HG03378 (cell line): ENCODE measurements at regions not wholly inside any gene's neighbourhood (a gene's known extent, or its start where the extent isn't known, plus 50 kb on each side); places are given as distances from the start of the nearest gene placed in this dataset.

Experiments
- ATAC-seq: cut with Tn5 transposase; IDR thresholded peaks from one replicate; pipeline ENCODE4 v1.9.1; 2021; ENCODE audit warnings: mild to moderate bottlenecking, moderate library complexity; ENCODE audit not compliant: unreplicated experiment

GRCh38 chr13:79267560-79267959, 138.5 kb downstream of the RBM26 start:
- ATAC-seq = no peak

GRCh38 chr13:79258489-79258888, 147.6 kb downstream of the RBM26 start:
- ATAC-seq = peak; percentile 85

GRCh38 chr13:79246578-79246949, 159.5 kb downstream of the RBM26 start:
- peak; percentile 48 for ATAC-seq

DNA sequence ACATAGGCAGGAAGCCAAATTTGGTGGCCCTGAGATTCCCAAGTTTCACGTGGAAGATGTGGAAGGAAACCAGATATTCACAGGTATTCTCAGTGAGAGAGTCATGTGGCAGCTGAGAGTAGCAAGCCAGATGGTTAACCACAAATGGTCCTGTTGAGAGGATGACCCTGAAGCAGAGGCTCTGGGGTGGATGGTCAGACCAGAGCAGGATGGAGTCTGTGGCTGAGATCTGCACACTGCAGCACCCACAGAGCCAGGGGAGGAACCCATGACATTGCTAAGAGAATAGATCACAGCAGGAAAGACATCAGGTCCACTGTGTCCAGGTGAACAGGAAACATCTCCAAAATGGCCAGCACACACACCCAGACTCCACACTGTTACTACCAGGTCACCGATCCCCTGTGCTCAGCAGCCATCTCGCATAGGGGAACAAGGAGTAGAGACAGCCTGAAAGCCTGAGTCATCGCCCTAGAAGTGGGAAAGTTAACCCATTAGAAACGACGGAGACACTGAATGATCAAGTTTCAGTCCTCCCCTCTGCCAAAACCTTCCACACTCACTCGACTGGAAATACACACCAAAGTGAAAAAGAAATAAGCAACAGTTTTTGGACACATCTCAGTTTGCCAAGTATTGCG, 160.0 kb downstream of the RBM26 start:
- ATAC-seq = peak; percentile 66

DNA sequence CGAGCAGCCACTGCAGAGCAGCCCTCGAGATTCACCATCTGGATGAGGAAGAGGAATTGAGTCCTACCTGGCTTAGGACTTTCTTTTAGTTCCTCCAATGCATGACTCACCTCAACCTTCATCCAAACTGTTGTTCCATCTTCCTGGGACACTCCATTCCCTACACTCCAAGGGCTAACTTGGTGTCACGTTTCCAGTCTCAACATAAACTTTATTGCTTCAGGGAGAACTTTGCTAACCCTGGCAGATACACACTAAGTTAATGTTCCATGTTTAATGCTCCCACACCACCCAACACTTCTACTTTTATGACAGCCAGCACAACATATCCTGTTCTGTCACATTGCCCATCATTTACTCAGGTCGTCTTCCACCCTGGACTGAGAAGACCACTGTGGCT, 164.4 kb downstream of the RBM26 start:
- no peak for ATAC-seq

- ATAC-seq = no peak
These were observed 168.1 kb downstream of the RBM26 start for GRCh38 chr13:79237981-79238380.

- ATAC-seq = no peak
These were observed 174.2 kb downstream of the RBM26 start for GRCh38 chr13:79231887-79232286.

DNA sequence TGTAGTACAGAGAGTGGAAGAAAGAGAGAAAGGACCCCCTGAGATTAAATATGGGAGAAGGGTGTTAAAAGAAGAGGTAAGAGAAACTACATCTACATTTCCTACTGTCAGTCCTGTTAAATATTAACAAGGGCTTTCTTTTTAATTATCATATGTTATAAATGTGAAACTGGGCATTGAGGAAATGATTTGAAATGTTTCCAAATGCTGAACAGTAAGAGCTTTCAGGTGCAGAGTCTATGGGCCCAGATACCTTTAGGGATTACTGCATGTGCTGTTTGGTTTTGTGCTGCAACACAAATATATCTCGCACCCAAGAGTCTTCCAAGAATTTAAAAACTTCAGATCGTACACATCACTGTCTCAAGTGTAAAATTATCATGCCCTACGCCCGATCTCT, 176.3 kb downstream of the RBM26 start:
- no peak for ATAC-seq

GRCh38 chr13:79228972-79229371, 177.1 kb downstream of the RBM26 start:
- no peak for ATAC-seq

DNA sequence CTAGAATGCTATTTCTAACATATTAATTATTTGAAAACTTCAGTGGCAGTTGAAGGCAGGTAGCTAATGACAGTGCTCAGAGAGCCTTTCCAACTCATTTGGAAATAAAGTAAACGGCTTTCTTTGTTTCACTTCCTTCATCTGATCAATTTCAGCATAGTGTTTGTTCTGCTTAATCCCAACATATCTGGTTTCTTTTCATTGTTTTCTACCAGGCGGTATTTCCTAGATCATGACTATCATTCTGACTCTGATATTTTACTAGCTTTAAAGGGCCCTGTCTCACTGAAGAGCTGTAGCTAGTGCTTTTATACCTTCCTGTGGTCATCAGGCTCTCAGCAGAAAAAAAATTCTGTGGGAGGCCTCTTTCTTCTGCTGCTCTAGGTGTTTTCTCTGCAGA, 178.6 kb downstream of the RBM26 start:
- ATAC-seq = peak; percentile 92

DNA sequence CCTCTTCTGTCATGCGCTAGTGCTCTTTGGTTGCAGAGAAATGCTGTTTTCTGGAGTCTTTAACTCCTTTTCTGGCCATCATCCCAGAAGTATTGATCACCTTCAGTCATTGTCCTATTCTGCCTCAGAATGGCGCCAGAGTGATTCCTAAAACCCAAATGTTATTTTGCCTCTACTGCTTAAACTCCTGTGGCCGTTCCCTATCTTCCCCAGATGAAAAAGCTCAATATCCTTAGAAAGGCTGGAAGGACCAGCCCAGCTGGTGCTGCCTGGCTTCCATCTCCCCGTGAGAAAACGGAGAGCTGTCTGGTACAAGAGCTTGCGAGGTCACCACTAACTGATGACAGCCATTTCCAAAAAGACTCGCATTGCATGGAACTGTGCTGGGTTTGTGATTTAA, 179.1 kb downstream of the RBM26 start:
- ATAC-seq = peak; percentile 22

DNA sequence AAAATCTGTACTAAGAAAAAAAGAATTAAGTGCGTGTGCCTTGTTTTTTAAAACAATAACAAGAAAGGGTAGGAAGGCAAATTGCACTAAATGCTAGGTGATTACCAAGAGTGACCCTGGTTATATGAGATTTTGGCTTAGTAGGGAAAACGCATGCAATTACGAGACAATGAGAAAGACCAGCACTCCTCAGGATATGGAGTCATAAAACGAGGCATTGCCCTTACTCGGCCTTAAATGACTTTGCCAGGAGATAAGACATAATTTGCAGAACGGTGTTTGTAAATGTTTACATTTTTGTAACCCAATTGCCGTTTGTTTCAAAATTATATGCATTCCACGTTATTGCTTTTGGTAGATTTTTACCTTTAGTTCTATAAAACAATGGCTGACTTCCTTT, 179.8 kb downstream of the RBM26 start:
- no peak for ATAC-seq

DNA sequence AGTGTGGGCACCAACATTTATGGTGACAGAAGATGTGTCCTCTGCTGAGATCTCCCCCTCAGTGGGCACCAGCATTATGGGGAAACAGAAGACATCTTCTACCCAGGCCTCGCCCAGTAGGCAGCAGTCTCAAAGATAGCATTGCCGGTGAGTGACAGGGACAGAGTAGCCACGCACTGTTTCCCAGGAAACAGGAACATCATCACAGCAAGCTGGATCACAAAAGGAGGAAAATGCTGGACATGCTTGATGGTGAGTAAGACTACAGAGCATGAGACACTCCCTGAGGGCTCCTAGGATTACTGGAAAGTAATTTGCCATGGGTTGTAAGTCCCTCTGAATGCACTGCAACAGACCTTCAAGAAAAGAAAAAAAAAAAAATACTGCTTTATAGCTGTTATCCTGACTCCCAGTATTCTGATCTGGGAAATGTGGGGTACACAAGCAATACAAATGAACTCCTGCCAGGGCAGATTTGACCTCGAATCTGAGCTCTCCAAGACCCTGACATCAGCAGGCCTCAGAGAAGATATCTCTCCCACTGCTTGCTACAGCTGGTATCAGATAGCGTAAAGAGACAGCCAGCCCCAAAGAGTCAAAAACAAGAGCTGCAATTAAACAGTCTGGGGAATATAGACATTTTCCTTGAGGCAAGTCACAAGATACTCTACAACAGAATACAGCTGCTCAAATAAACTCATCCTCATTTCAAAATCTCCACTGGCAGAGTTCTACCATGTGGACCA, 180.4 kb downstream of the RBM26 start:
- no peak for ATAC-seq

GRCh38 chr13:79222427-79223205, 183.4 kb downstream of the RBM26 start:
- ATAC-seq = no peak

GRCh38 chr13:79212064-79212619, 193.9 kb downstream of the RBM26 start:
- no peak for ATAC-seq

DNA sequence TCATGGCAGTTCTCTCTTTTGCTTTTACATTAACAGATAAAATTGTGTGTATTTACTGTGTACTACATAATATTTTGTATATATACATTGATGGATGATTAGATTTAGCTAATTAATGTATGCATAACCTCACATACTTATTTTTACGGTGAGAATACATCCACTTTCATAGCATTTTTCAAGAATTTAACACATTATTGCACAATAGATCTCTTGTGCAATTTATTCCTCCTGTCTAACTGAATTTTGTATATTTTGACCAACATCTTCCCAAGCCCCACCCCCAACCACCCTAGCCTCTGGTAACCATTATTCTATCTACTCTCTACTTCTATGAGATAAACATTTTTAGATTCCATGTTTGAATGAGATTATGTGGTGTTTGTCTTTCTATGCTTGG, 194.7 kb downstream of the RBM26 start:
- ATAC-seq = no peak

DNA sequence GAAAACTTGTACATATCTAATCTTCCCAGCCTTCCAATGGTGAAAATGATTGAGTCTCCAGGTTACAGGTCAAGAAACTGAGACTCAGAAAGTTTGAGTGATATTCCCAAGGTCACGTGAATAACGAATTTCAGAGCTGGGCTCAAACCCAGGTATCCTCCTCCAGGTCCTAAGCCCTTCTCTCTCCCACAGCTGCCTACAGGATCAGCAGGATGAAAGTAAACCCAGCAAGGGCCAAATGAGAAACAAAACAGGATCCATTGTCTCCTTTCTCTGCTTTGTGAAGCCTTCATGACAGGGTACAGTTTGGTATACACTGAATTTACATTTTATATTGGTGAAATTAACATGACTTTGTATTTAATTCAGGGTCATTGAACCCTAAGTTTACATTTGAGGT, 208.1 kb downstream of the RBM26 start:
- ATAC-seq = no peak

GRCh38 chr13:79196843-79197242, 209.2 kb downstream of the RBM26 start:
- ATAC-seq = no peak

DNA sequence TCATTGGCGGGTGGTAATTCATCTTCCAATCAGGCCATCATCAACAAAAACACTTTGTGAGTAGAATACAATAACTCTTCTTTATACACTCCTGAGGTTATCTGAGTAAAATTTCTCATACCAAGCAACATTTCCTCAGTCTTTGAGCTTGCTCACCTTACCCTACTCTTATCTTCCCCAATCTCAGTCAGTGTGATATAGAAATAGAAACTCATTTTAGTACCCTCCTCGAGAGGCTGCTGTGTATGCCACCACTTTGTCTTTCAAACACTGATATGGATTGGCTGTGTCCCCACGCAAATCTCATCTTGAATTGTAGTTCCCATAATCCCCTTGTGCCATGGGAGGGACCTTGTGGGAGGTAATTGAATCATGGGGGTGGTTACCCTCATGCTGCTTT, 209.7 kb downstream of the RBM26 start:
- no peak for ATAC-seq

- peak; percentile 31 for ATAC-seq
These were observed 211.3 kb downstream of the RBM26 start for GRCh38 chr13:79194727-79195126.

DNA sequence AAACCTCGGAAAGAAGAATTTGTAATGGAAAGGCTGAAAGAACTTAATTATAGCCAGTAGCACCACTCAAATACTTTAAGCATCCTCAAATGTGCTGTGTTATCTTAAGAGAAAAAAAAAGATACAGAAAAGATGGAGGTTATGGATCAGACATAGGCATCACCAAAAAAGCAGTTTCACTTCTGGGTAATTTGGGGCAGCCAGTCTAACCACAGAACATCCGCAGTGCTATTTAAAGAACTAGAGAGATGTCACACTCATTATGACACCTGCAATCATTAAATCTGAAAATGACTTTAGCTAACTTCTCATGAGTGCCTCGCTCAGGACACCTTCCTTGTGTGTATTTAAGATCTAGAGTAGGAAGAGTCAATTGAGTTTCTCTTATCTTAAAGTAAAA, 211.8 kb downstream of the RBM26 start:
- ATAC-seq = peak; percentile 96

GRCh38 chr13:79191501-79191900, 214.6 kb downstream of the RBM26 start:
- ATAC-seq = no peak
